BLaER1 treated with 17β-estradiol and CSF1 and Interleukin-3, amounts not matched to agents 10 nM and 100 nM (cell line): ENCODE measurements at regions not wholly inside any gene's neighbourhood (a gene's known extent, or its start where the extent isn't known, plus 50 kb on each side); places are given as distances from the start of the nearest gene placed in this dataset.
"Not testable (repeated sequence)": the region's sequence is repeated elsewhere in the genome, so short reads cannot be mapped to it uniquely, and the experiment has no call there.

Experiments
- H3K27ac ChIP-seq, 11 experiments: shearing (Covaris generic); formaldehyde crosslinking; 2 replicates each; pipeline ENCODE4 v1.8.1; 2022
- H3K27me3 ChIP-seq, 11 experiments: shearing (Covaris generic); formaldehyde crosslinking; 2 replicates each; pipeline ENCODE4 v1.8.1; 2022
- H3K36me3 ChIP-seq, 11 experiments: shearing (Covaris generic); formaldehyde crosslinking; 2 replicates each; pipeline ENCODE4 v1.8.1; 2022
- H3K4me1 ChIP-seq, 10 experiments: shearing (Covaris generic); formaldehyde crosslinking; 2 replicates each; pipeline ENCODE4 v1.8.1; 2022
- H3K4me2 ChIP-seq, 11 experiments: shearing (Covaris generic); formaldehyde crosslinking; 2 replicates each; pipeline ENCODE4 v1.8.1; 2022
- H3K4me3 ChIP-seq, 10 experiments: shearing (Covaris generic); formaldehyde crosslinking; 2 replicates each; pipeline ENCODE4 v1.8.1; 2022
- H3K9ac ChIP-seq, 11 experiments: shearing (Covaris generic); formaldehyde crosslinking; 2 replicates each; pipeline ENCODE4 v1.8.1; 2022
- H3K9me3 ChIP-seq, 11 experiments: shearing (Covaris generic); formaldehyde crosslinking; replicated peaks in 1 of 11; 2 replicates each; pipeline ENCODE4 v1.8.1; 2022
- H4K20me1 ChIP-seq, 11 experiments: shearing (Covaris generic); formaldehyde crosslinking; 2 replicates each; pipeline ENCODE4 v1.8.1; 2022
- Cebpa-rat ChIP-seq, 11 experiments: shearing (Covaris generic); IDR thresholded peaks; 2 replicates each; pipeline ENCODE4 v1.8.1; 2022

DNA sequence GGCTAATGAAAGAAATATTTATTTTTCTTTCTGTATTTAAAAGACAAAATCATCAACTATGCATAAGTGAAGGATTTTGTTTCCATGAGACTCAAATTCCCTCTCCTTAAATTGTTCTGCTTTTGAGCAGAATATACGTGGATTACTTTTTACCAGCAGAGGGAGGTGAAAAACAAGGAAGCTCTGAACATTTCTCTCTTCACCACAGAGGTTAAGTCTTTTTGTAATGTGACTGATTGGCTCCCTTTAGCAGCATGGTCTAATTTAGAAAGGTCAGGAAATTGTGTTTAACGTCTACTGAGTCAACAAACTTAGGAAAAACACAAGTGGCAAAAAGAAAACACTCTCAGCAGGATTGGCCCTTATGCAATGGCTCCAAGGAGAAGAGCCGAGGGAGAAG, 55.1 kb upstream of the F9 start:
- Histone ChIP-seq H3K9me3 (no peaks in the 10 kb centered on the region), H3K4me2 (no peak overlapping the region), H3K27ac (no peak overlapping the region), H4K20me1 (no peaks in the 10 kb centered on the region), H3K4me3 (no peak overlapping the region), H3K36me3 (no peaks in the 10 kb centered on the region), H3K27me3 (peaks cover 59 to 95% (median 90%) of the 10 kb centered on the region in 11 experiments), H3K9ac (no peak overlapping the region), H3K4me1 (no peaks in the 10 kb centered on the region)
- no peak for TF ChIP-seq Cebpa-rat (IDR thresholded peaks at IDR 0.05)

- H3K27me3 ChIP-seq = peaks cover 28 to 86% (median 66%) of the 10 kb centered on the region in 11 experiments; a peak in 21 of 22 replicates
- not testable (repeated sequence) for H3K4me2 ChIP-seq, H3K27ac ChIP-seq, H3K36me3 ChIP-seq, H3K4me3 ChIP-seq, H3K9ac ChIP-seq, H3K4me1 ChIP-seq, H4K20me1 ChIP-seq
- H3K9me3 ChIP-seq = peaks cover 33 to 49% (median 42%) of the 10 kb centered on the region in 11 experiments
Observed at GRCh38 chrX:139461945-139462344, 68.6 kb upstream of the F9 start.

GRCh38 chrX:139454743-139455142, 75.8 kb upstream of the F9 start:
- Histone ChIP-seq H3K9ac (no peak overlapping the region), H3K27ac (no peak overlapping the region), H3K4me3 (no peak overlapping the region), H3K36me3 (no peaks in the 10 kb centered on the region), H3K9me3 (no peaks in the 10 kb centered on the region), H3K4me1 (no peaks in the 10 kb centered on the region), H4K20me1 (no peaks in the 10 kb centered on the region), H3K27me3 (peaks cover 71 to 100% (median 97%) of the 10 kb centered on the region in 11 experiments), H3K4me2 (no peak overlapping the region)
- no peak for TF ChIP-seq Cebpa-rat (IDR thresholded peaks at IDR 0.05)

GRCh38 chrX:139448996-139449395, 81.5 kb upstream of the F9 start:
- Histone ChIP-seq H3K4me2 (no peak overlapping the region), H3K4me1 (no peaks in the 10 kb centered on the region), H3K36me3 (no peaks in the 10 kb centered on the region), H3K4me3 (no peak overlapping the region), H4K20me1 (no peaks in the 10 kb centered on the region), H3K27me3 (peaks cover 44 to 80% (median 68%) of the 10 kb centered on the region in 11 experiments), H3K9ac (no peak overlapping the region), H3K27ac (no peak overlapping the region), H3K9me3 (peaks cover 10 to 18% (median 13%) of the 10 kb centered on the region in 11 experiments)
- no peak for TF ChIP-seq Cebpa-rat (IDR thresholded peaks at IDR 0.05)

- Histone ChIP-seq H3K27me3 (peaks cover 30 to 73% (median 61%) of the 10 kb centered on the region in 11 experiments), H3K9me3 (peaks cover 12 to 38% (median 30%) of the 10 kb centered on the region in 11 experiments), H3K4me3 (no peak overlapping the region), H3K9ac (no peak overlapping the region), H3K4me1 (no peaks in the 10 kb centered on the region), H3K36me3 (no peaks in the 10 kb centered on the region), H3K27ac (no peak overlapping the region), H4K20me1 (no peaks in the 10 kb centered on the region), H3K4me2 (no peak overlapping the region)
- no peak for TF ChIP-seq Cebpa-rat (IDR thresholded peaks at IDR 0.05)
Observed at GRCh38 chrX:139446832-139447231, 83.7 kb upstream of the F9 start.

DNA sequence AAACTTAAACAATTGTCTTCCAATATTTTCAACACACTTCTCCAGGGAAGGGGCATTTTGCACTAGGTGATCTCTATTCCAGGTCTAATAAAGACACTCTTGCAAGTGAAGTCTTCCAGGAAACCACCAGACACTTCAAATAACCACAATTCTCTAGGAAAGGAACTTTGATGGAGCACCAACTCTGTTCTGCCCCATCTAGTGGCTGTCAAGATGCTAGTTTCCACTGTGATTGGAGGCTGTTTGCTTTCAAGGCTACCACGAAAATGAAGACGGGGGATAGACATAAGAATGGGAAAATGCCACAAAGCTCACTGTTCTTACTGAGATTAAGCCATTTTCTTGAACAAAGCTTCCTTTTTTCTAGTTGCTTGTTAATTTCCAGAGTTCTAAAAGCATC, 100.6 kb upstream of the F9 start:
- no peak for TF ChIP-seq Cebpa-rat (IDR thresholded peaks at IDR 0.05)
- no peak overlapping the region for H3K4me2 ChIP-seq
- H3K27me3 ChIP-seq = peaks cover 67 to 87% (median 73%) of the 10 kb centered on the region in 11 experiments
- H3K9ac ChIP-seq = no peak overlapping the region
- H3K4me1 ChIP-seq = no peaks in the 10 kb centered on the region
- no peak overlapping the region for H3K27ac ChIP-seq
- no peaks in the 10 kb centered on the region; a peak in 1 of 22 replicates for H4K20me1 ChIP-seq
- H3K36me3 ChIP-seq = no peaks in the 10 kb centered on the region
- no peak overlapping the region for H3K4me3 ChIP-seq
- no peaks in the 10 kb centered on the region for H3K9me3 ChIP-seq

- H3K4me2 ChIP-seq = no peak overlapping the region
- H3K4me3 ChIP-seq = no peak overlapping the region
- TF ChIP-seq Cebpa-rat (IDR thresholded peaks at IDR 0.05) = no peak
- no peaks in the 10 kb centered on the region for H3K9me3 ChIP-seq
- peaks cover 0 to 3% (median 0%) of the 10 kb centered on the region in 11 experiments; a peak in 2 of 22 replicates for H4K20me1 ChIP-seq
- no peak overlapping the region for H3K9ac ChIP-seq
- no peak overlapping the region for H3K27ac ChIP-seq
- H3K27me3 ChIP-seq = peaks cover 68 to 100% (median 95%) of the 10 kb centered on the region in 11 experiments
- no peaks in the 10 kb centered on the region for H3K4me1 ChIP-seq
- H3K36me3 ChIP-seq = no peaks in the 10 kb centered on the region
Observed at GRCh38 chrX:139423186-139423585, 107.4 kb upstream of the F9 start.

DNA sequence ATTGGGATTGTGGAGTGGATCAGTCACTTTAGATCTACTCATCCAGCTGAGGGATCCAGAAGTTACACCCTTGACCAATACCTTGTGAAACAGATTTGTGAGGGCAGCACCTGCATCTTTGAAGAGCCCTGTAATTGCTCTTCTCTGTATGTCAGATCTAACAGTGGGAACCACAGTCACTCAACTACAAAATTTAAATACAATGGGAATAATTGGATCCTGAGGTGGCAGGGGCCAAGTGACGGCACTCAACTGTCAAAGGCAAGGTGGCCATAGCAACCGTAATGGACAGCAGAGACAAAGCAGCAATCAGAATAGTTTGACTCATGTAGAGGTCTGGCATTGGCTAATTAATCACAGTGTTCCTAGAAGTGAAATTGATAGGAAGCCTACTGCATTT, 132.3 kb upstream of the F9 start:
- peaks cover 13 to 39% (median 23%) of the 10 kb centered on the region in 11 experiments; a peak in 21 of 22 replicates for H3K9me3 ChIP-seq
- not testable (repeated sequence) for H3K9ac ChIP-seq, H3K36me3 ChIP-seq

DNA sequence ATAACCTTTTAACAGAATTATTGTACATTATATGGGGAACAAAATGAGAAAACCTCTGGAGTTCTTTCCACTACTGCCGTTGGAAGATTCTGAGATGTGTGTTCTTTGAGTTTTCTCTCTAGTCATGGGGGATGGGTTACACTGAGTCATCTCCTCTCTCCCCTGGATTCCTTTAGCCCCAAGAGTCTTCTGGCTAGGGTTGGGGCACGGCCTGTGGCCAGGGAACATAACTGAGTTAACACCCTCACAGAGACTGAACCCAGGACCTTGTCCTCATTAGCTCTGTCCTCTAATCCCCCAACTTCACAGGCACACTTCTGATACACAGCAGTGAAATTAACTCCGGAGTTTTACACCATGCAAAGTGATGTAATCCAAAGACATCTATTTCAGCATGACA, 142.3 kb upstream of the F9 start:
- Histone ChIP-seq H3K27ac (no peak overlapping the region), H3K9ac (no peak overlapping the region), H3K27me3 (peaks cover 72 to 93% (median 87%) of the 10 kb centered on the region in 11 experiments), H3K9me3 (no peaks in the 10 kb centered on the region), H3K4me1 (no peaks in the 10 kb centered on the region), H3K4me3 (no peak overlapping the region), H4K20me1 (peaks cover 0 to 6% (median 0%) of the 10 kb centered on the region in 11 experiments; a peak in 1 of 22 replicates), H3K4me2 (no peak overlapping the region), H3K36me3 (no peaks in the 10 kb centered on the region)
- no peak for TF ChIP-seq Cebpa-rat (IDR thresholded peaks at IDR 0.05)

More for the DNA sequence above, 132.3 kb upstream of the F9 start:
- not testable (repeated sequence) for H3K27ac ChIP-seq, H3K4me1 ChIP-seq, H3K4me3 ChIP-seq, H4K20me1 ChIP-seq, H3K4me2 ChIP-seq
- peaks cover 7 to 40% (median 25%) of the 10 kb centered on the region in 11 experiments; a peak in 19 of 22 replicates for H3K27me3 ChIP-seq

- Histone ChIP-seq H4K20me1 (0 out of 22 replicates have a peak, but pooled peaks cover 0 to 5% (median 0%) of the 10 kb centered on the region in 11 experiments), H3K4me1 (no peaks in the 10 kb centered on the region), H3K36me3 (no peaks in the 10 kb centered on the region), H3K4me3 (no peak overlapping the region), H3K27me3 (peaks cover 46 to 83% (median 68%) of the 10 kb centered on the region in 11 experiments), H3K9me3 (peaks cover 0 to 11% (median 0%) of the 10 kb centered on the region in 11 experiments; a peak in 3 of 22 replicates), H3K27ac (no peak overlapping the region), H3K4me2 (no peak overlapping the region), H3K9ac (no peak overlapping the region)
- no peak for TF ChIP-seq Cebpa-rat (IDR thresholded peaks at IDR 0.05)
Observed at GRCh38 chrX:139382529-139382928, 148.0 kb upstream of the F9 start.

GRCh38 chrX:139376547-139376946, 154.0 kb upstream of the F9 start:
- not testable (repeated sequence) for H3K4me1 ChIP-seq, H4K20me1 ChIP-seq, H3K4me3 ChIP-seq, H3K9ac ChIP-seq, H3K27ac ChIP-seq, H3K36me3 ChIP-seq, H3K4me2 ChIP-seq
- H3K9me3 ChIP-seq = peaks cover 0 to 11% (median 0%) of the 10 kb centered on the region in 11 experiments; a peak in 2 of 22 replicates
- peaks cover 29 to 71% (median 50%) of the 10 kb centered on the region in 11 experiments; a peak in 21 of 22 replicates for H3K27me3 ChIP-seq
